ENCODE measurements at regions not wholly inside any gene's neighbourhood (a gene's known extent, or its start where the extent isn't known, plus 50 kb on each side); places are given as distances from the start of the nearest gene placed in this dataset.
"Not testable (repeated sequence)": the region's sequence is repeated elsewhere in the genome, so short reads cannot be mapped to it uniquely, and the experiment has no call there.

- no peaks in the 10 kb centered on the region for H3K9me3 Mint-ChIP-seq (ENCODE audit: insufficient read depth)
- POLR2A ChIA-PET = no interaction called here
- H3K27me3 Mint-ChIP-seq (ENCODE audit: low read depth) = no peaks in the 10 kb centered on the region
- CTCF ChIA-PET = no interaction called here
- DNase-seq (no peak), ATAC-seq (no peak)
- H3K4me1 Mint-ChIP-seq (ENCODE audit: low read depth) = no peaks in the 10 kb centered on the region
- no peak overlapping the region for H3K27ac Mint-ChIP-seq
- peaks cover 1% of the 10 kb centered on the region for H3K36me3 Mint-ChIP-seq (ENCODE audit: low read depth)
- H3K4me3 Mint-ChIP-seq = no peak overlapping the region
Observed at GRCh38 chrX:53768865-53769264, 82.3 kb upstream of the HUWE1 start.

GRCh38 chrX:53768451-53768850 is 81.9 kb upstream of the HUWE1 start:
- no peaks in the 10 kb centered on the region for H3K9me3 Mint-ChIP-seq (ENCODE audit: insufficient read depth)
- no peaks in the 10 kb centered on the region for H3K27me3 Mint-ChIP-seq (ENCODE audit: low read depth)
- peaks cover 1% of the 10 kb centered on the region for H3K36me3 Mint-ChIP-seq (ENCODE audit: low read depth)
- ATAC-seq = no peak
- CTCF ChIA-PET = no interaction called here
- H3K27ac Mint-ChIP-seq = no peak overlapping the region
- POLR2A ChIA-PET = no interaction called here
- H3K4me3 Mint-ChIP-seq = no peak overlapping the region
- DNase-seq = no peak
- H3K4me1 Mint-ChIP-seq (ENCODE audit: low read depth) = no peaks in the 10 kb centered on the region

- no peaks in the 10 kb centered on the region for H3K27me3 Mint-ChIP-seq (ENCODE audit: low read depth)
- H3K36me3 Mint-ChIP-seq (ENCODE audit: low read depth) = peaks cover 1% of the 10 kb centered on the region
- ATAC-seq (no peak), DNase-seq (no peak)
- H3K9me3 Mint-ChIP-seq (ENCODE audit: insufficient read depth) = no peaks in the 10 kb centered on the region
- ChIA-PET POLR2A (no interaction called here), CTCF (no interaction called here)
- H3K4me1 Mint-ChIP-seq (ENCODE audit: low read depth) = no peaks in the 10 kb centered on the region
- no peak overlapping the region for H3K27ac Mint-ChIP-seq
- H3K4me3 Mint-ChIP-seq = no peak overlapping the region
Observed at GRCh38 chrX:53767544-53767943, 81.0 kb upstream of the HUWE1 start.

- H3K27me3 Mint-ChIP-seq (ENCODE audit: low read depth); H3K9me3 Mint-ChIP-seq (ENCODE audit: insufficient read depth); H3K36me3 Mint-ChIP-seq (ENCODE audit: low read depth); POLR2A ChIA-PET; H3K4me3 Mint-ChIP-seq; H3K4me1 Mint-ChIP-seq (ENCODE audit: low read depth); H3K27ac Mint-ChIP-seq; ATAC-seq; CTCF ChIA-PET; DNase-seq: not testable (repeated sequence)
Observed at GRCh38 chrX:53757181-53757580, 70.7 kb upstream of the HUWE1 start.

- ATAC-seq (no peak), DNase-seq (no peak)
- no peaks in the 10 kb centered on the region for H3K4me1 Mint-ChIP-seq (ENCODE audit: low read depth)
- no peak overlapping the region for H3K4me3 Mint-ChIP-seq
- no peaks in the 10 kb centered on the region for H3K36me3 Mint-ChIP-seq (ENCODE audit: low read depth)
- ChIA-PET CTCF (no interaction called here), POLR2A (interaction anchor here (1.1 kb wide), 1 partner anchor 32 kb away, joined by 3 read pairs; no protein-coding TSS in a partner anchor)
- H3K27me3 Mint-ChIP-seq (ENCODE audit: low read depth) = no peaks in the 10 kb centered on the region
- H3K27ac Mint-ChIP-seq = no peak overlapping the region
- no peaks in the 10 kb centered on the region for H3K9me3 Mint-ChIP-seq (ENCODE audit: insufficient read depth)
Observed at GRCh38 chrX:53746718-53747117, 60.2 kb upstream of the HUWE1 start.

GRCh38 chrX:53743244-53743643 is 56.7 kb upstream of the HUWE1 start:
- H3K4me1 Mint-ChIP-seq (ENCODE audit: low read depth) = no peaks in the 10 kb centered on the region
- no peak overlapping the region for H3K4me3 Mint-ChIP-seq
- ATAC-seq = no peak
- CTCF ChIA-PET = no interaction called here
- no peaks in the 10 kb centered on the region for H3K27me3 Mint-ChIP-seq (ENCODE audit: low read depth)
- H3K27ac Mint-ChIP-seq = no peak overlapping the region
- no peaks in the 10 kb centered on the region for H3K9me3 Mint-ChIP-seq (ENCODE audit: insufficient read depth)
- POLR2A ChIA-PET = no interaction called here
- H3K36me3 Mint-ChIP-seq (ENCODE audit: low read depth) = no peaks in the 10 kb centered on the region
- DNase-seq = no peak

GRCh38 chrX:53738370-53738906 is 51.9 kb upstream of the HUWE1 start:
- no peak for ATAC-seq
- Mint-ChIP-seq H3K27ac (no peak overlapping the region), H3K27me3 (ENCODE audit: low read depth) (no peaks in the 10 kb centered on the region), H3K36me3 (ENCODE audit: low read depth) (no peaks in the 10 kb centered on the region), H3K4me1 (ENCODE audit: low read depth) (peaks cover 10% of the 10 kb centered on the region), H3K4me3 (no peak overlapping the region), H3K9me3 (ENCODE audit: insufficient read depth) (no peaks in the 10 kb centered on the region)
- ChIA-PET CTCF (no interaction called here), POLR2A (interaction anchor here (0.6 kb wide), 1 partner anchor 52 kb away, joined by 4 read pairs; the partner anchor contains the start of gene HUWE1)
- no peak for DNase-seq

Data from activated CD8-positive, alpha-beta T cell treated with anti-CD3 and anti-CD28 coated beads, Interleukin-2, amount 10 ng/mL, durations not matched to agents 7 days and 5 days (primary cell).